SK-N-SH (cell line): ENCODE measurements at regions not wholly inside any gene's neighbourhood (a gene's known extent, or its start where the extent isn't known, plus 50 kb on each side); places are given as distances from the start of the nearest gene placed in this dataset.
"Not testable (repeated sequence)": the region's sequence is repeated elsewhere in the genome, so short reads cannot be mapped to it uniquely, and the experiment has no call there.

Experiments used
- CTCF ChIP-seq: fragments of 200-600 bp; sonication (generic); IDR thresholded peaks from 2 replicates; pipeline ENCODE4 v1.6.1; 2017; ENCODE audit warnings: antibody characterized with exemption, mild to moderate bottlenecking, moderate library complexity
- GABPA ChIP-seq: IDR thresholded peaks from 2 replicates; pipeline ENCODE4 v1.4.0; 2012; ENCODE audit warnings: low read depth, mild to moderate bottlenecking

DNA sequence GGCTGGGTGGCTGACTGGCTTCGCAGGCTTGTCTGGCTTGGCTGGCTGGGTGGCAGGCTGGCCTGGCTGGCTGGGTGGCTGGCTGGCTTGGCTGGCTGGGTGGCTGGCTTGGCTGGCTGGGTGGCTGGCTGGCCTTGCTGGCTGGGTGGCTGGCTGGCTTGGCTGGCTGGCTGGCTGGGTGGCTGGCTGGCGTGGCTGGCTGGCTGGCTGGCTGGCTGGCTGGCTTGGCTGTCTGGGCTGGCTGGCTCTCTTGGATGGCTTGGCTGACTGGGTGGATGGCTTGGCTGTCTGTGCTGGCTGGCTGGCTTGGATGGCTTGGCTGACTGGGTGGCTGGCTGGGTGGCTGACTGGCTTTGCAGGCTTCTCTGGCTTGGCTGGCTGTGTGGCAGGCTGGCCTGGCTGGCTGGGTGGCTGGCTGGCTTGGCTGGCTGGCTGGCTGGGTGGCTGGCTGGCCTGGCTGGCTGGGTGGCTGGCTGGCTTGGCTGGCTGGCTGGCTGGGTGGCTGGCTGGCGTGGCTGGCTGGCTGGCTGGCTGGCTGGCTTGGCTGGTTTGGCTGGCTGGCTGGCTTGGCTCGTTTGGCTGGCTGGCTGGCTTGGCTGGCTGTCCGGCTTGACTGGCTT is 2808.1 kb downstream of the RPIA start:
- not testable (repeated sequence) for TF ChIP-seq CTCF, GABPA
